Renal cortical epithelial cell (primary cell): ENCODE measurements at regions not wholly inside any gene's neighbourhood (a gene's known extent, or its start where the extent isn't known, plus 50 kb on each side); places are given as distances from the start of the nearest gene placed in this dataset.
"Not testable (repeated sequence)": the region's sequence is repeated elsewhere in the genome, so short reads cannot be mapped to it uniquely, and the experiment has no call there.

Experiments
- DNase-seq: peaks from one replicate; pipeline ENCODE4 v3.0.0-alpha.2; 2011; ENCODE audit warnings: low read depth

DNA sequence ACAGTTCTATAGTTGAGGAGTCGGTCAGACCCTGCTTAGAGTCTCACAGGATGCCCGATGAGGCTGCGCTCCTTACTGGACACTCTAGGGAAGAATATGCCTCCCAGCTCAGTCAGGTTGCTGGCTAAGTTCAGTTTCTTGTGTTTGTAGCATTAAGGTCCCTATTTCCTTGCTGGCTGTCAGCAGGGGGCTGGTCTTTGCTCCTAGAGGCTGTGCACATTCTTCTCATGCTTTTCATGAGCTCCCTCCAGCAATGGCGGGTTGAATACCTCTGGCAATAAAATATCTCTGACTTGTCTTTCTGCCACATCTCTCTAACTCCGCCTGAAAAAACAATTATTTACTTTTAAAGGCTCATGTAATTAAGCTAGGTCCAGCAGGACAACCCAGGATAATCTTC lies 79.4 kb upstream of the DNAJC10 start:
- DNase-seq = peak; percentile 55

DNA sequence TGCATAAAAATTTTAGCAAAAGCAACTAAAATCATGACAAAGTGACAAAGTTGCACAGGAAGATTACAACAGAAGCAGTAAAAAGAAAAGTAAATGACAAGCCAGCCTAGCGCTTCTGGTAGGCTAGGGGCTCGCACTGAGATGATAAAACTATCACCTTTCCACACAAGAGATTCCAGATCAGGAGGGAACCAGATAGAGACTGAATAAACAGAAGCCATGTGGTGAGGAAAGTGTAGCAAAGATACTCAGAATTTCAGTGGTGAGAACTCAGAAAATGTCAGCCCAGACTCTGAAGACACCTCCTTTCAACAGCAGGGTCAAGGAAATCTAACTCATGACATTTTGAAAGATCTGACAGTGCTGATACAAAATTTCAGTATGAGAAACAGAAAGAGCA lies 77.4 kb upstream of the DNAJC10 start:
- no peak for DNase-seq

DNA sequence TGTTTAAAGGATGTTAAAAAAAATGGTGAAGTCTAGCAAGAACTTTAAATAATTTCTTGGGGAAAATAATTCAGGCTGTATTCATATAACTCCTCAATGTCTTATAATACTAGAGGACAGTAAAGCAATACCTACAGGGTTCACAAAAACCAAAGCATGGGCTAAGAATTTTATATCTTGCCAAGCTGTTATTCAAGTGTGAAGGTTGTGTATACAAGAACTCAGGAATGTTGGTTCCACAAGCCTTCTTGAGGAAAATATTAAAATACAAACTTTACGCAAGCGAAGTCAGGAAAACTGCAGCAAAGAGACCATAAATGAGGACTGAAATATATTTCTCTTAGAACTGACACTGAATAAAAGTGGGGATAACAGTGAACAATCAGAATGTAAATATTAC lies 76.1 kb upstream of the DNAJC10 start:
- peak; percentile 74 for DNase-seq

DNA sequence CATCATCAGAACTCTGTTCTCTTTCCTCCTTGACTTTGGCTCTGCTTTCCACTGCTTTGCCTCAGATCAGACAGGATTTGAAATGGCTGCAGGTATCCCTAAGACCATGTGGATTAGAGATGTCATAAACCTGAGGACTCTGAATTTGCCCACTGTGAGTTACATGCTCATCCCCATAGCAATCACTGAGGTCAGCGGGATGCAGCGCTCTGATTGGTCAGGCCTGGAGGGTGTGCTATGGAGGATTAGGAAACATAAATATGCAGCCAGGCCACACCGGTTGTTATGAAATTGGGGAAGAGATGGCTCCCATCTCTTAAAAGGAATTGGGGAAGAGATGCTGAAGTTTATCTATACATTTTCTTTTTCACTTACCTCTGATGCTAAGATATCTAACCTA lies 73.7 kb upstream of the DNAJC10 start:
- DNase-seq = peak; percentile 30

DNA sequence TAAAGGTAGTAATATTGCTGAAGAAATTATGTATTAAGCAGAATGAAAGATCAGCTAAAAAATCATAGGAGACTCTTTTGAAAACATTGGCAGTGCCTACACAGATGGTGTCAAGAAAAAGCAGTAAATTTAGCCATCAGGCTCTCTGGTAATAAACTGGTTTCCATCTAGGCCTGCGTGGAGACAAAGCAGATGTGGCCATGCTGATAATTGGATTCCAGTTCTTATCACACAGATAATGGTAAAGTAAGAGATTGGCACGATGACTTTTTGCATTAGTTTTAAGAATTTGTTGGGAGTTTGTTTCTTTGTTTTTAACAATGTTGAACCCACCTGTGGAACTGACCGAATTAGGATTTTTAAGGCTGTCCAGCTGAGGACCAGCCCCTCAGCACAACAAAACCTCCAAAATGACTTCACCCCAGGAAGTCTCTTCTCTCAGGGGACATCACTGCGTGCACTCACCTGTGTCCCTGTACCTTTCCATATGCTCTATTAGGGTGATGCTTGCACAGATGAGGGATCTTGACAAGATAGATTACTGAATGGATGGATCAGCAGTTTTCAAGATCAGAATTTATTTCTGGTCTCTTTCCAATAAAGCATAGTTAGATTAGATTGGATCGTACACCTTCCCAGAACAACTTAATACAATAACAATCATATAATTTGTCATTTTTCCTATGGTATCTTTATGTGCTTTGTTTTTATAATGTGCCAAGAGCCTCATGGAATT lies 69.1 kb upstream of the DNAJC10 start:
- DNase-seq = no peak

DNA sequence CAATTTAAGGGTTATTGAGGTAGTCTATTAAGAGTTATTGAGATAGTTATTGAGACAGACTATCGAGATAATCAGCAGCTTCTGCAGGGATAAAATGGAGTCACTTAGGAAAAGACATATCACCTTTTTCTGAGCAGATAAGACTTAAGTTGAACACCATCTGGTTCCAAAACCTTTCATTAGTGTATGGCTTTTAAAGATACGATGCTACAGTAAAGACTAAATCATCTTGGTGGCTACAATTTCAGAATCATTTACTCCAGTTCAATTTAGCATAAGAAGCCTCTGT lies 68.6 kb upstream of the DNAJC10 start:
- no peak for DNase-seq

DNA sequence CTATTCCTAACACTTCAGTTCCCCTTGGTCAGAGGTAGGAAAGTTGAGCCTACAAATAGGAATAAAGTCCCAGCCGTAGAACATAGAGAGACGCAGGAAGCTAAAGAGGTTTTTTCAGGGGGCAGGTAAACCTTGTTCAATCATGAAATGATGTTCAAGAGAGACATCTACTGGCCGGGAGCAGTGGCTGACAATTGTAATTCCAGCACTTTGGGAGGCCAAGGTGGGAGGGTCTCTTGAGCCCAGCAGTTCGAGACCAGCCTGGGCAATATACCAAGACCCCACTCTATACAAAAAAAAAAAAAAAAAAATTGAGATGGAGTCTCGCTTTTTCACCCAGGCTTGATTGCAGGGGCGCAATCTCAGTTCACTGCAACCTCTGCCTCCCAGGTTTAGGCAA lies 66.7 kb upstream of the DNAJC10 start:
- peak; percentile 57 for DNase-seq

DNA sequence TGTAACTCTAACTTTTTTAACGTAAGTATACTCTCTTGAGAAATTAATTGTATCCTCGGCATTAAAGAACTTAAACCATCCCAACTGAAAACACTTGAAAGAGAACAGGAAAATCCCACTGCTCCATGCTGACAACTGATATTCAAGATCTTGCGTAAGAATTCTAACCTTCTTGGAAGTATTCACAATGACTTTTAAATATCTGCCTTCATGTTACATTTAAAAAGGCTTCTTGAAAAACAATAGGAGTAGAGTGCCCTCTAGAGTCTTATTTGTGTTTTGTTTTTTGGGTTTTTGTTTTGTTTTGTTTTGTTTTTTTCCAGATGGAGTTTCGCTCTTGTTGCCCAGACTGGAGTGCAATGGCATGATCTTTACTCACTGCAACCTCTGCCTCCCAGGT lies 65.4 kb upstream of the DNAJC10 start:
- DNase-seq = peak; percentile 90

DNA sequence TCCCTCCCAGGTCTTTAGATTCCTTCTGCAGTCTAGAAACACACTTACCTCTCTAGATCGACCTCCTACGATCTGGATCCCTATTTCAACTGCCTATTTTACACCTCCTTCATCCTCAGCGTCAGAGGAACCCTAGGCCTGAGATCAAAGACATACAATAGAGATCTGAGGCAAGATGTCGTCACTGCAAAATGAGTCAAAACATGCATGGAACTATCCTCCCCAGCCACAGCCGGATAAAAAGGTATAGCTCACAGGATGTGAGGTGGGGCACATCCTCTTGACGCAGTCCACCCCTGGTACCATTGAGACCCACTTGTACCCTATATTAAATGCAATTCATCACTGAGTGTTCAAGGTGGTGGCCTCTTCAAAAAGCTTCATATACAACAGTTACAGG lies 63.7 kb upstream of the DNAJC10 start:
- DNase-seq = no peak

DNA sequence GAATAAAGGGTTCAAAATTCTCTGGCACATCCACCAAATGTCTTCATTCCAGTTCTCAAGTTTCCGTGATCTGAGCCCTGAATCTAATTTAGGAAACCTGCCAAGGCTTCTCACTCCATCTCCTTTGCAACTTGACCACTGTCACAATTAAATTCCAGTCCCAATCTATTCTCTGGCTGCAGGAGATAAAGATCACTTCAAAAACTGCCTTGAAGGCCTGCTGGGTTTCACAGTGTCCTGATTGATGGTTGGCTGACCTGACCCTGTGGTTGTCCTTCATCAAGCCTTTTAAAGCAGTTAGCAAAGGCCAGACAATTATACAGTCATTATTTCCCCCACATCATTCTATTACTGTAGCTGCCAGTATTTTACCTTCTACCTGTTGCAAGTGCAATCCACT lies 60.3 kb upstream of the DNAJC10 start:
- DNase-seq = no peak

DNA sequence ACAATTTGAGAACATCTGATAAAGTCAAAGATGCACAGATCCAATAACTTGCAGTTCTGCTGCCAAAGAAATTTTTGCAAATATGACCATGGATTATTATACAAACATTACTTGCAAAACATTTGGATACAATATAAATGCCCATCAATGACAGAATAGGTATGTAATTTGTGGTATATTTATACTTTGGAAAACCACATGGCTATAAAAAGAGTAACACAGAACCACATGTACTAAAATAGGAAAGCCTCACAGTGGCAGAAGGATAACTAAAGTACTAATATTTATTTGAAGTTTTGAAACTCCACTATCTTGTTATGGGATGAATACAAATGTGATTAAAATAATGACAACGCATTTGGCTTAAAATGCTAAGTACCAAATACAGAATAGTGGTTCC lies 51.8 kb upstream of the DNAJC10 start:
- no peak for DNase-seq

DNA sequence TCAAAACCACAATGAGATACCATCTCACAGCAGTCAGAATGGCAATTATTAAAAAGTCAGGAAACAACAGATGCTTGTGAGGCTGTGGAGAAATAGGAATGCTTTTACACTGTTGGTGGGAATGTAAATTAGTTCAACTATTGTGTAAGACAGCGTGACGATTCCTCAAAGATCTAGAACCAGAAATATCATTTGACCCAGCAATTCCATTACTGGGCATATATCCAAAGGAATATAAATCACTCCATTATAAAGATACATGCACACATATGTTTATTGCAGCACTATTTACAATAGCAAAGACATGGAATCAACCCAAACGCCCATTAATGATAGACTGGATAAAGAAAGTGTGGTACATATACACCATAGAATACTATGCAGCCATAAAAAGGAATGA lies 50.6 kb upstream of the DNAJC10 start:
- DNase-seq = not testable (repeated sequence)
